ENCODE measurements at regions not wholly inside any gene's neighbourhood (a gene's known extent, or its start where the extent isn't known, plus 50 kb on each side); places are given as distances from the start of the nearest gene placed in this dataset.

DNA sequence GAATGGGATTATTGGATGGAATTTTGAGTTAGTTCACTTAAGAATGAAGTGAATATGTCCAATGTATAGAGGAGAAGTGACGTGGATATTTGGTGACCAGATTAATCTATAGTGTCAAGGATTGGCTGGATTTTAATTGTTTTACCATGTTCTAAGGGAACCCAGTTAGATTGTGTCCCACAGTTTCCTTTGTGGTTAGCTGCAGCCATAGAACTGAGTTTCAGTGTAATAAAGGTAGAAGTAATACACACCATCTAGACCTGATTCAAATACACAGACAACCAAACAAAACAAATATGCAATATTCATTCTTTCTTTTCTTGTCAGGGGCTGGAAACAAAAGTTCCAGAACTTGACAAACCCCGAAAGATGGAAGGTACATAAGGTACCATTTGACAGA, 88.0 kb upstream of the RGS18 start:
- ATAC-seq (no peak), DNase-seq (ENCODE audit: low spot score) (no peak)
- no peak overlapping the region for H3K27ac Mint-ChIP-seq
- peaks cover 6% of the 10 kb centered on the region for H3K9me3 Mint-ChIP-seq
- no peaks in the 10 kb centered on the region for H3K36me3 Mint-ChIP-seq
- no peaks in the 10 kb centered on the region for H3K27me3 Mint-ChIP-seq
- H3K4me3 Mint-ChIP-seq: no peak overlapping the region
- no peaks in the 10 kb centered on the region for H3K4me1 Mint-ChIP-seq (ENCODE audit: low read depth in 2 of 2)

DNA sequence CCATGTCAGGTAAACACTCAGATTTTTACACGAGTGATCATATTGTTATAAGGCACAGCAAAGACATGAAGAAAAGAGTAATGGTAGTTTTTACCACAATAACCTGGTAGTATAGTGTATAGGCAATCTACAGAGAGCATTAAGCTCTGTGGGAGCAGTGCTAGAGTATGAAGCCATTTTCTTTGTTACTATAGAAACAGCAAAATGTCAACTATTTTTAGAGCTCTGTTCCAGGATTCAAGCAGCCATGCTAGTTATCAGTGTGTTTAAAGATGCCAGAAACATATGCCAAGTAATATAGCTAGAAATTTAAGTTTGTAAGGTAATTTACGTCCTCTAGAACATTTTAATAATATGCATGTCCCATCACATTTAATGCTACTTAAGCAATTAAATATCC, 77.6 kb upstream of the RGS18 start:
- H3K27ac Mint-ChIP-seq: no peak overlapping the region
- no peaks in the 10 kb centered on the region for H3K27me3 Mint-ChIP-seq
- ATAC-seq (no peak), DNase-seq (ENCODE audit: low spot score) (no peak)
- H3K36me3 Mint-ChIP-seq: no peaks in the 10 kb centered on the region
- H3K4me3 Mint-ChIP-seq: no peak overlapping the region
- peaks cover 3% of the 10 kb centered on the region for H3K9me3 Mint-ChIP-seq
- H3K4me1 Mint-ChIP-seq (ENCODE audit: low read depth in 2 of 2): no peaks in the 10 kb centered on the region

DNA sequence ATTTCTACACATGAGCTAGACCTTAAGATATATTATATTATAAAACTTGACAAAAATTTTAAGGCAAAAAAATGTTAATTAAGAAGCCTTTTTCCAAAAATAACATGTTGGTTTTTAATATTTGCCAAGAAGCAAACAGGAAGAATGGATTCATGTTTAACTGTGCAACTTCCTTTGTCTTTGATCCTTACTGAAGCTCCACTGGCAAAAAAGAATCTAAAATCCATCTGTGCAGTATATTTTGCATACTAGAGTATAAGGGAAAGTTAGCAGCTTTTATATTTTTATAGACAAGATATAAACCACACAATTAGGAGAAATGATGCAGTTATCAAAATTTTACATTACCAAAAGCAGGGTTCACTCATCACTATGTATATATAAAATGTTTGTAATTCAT, 76.9 kb upstream of the RGS18 start:
- no peaks in the 10 kb centered on the region for H3K27me3 Mint-ChIP-seq
- H3K4me3 Mint-ChIP-seq: no peak overlapping the region
- H3K4me1 Mint-ChIP-seq (ENCODE audit: low read depth in 2 of 2): no peaks in the 10 kb centered on the region
- peaks cover 3% of the 10 kb centered on the region for H3K9me3 Mint-ChIP-seq
- DNase-seq (ENCODE audit: low spot score) (no peak), ATAC-seq (no peak)
- H3K27ac Mint-ChIP-seq: no peak overlapping the region
- H3K36me3 Mint-ChIP-seq: no peaks in the 10 kb centered on the region

DNA sequence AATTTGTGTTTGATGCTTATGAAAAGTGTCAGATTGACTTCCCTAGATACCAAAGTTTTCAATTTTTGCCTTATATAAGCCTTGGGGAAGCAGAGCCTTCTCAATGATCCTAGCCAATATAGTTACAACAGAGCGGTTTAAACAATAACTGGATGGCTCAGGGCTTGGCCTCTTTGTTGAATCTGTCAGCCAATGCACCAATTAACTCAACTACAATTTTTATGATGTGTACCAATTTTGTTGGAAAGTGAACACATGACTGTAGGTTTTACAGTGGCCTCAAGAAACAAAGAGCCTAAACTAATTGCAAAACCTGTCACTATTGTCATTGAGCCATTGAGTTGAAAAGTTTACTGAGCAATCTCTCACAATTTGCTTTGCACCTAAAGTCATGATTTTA, 71.6 kb upstream of the RGS18 start:
- ATAC-seq: no peak
- Mint-ChIP-seq H3K4me3 (no peak overlapping the region), H3K27me3 (no peaks in the 10 kb centered on the region), H3K9me3 (peaks cover 6% of the 10 kb centered on the region), H3K27ac (no peak overlapping the region), H3K4me1 (ENCODE audit: low read depth in 2 of 2) (no peaks in the 10 kb centered on the region), H3K36me3 (no peaks in the 10 kb centered on the region)
- no peak for DNase-seq (ENCODE audit: low spot score)

DNA sequence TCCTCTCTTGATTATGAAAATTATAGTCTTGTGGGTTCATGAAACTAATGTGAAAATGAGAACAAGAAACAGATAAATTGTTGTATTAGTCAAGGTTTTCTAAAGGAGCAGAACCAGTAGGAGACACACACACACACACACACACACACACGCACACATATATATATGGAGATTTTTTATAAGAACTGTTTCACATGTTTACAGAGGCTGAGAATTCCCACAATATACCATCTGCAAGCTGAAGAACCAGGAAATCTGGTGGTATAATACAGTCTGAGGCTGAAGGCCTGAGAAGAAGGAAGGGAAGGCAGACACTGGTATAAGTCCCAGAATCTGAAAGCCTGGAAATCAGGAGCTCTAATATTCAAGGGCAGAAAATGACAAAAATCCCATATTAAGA, 70.9 kb upstream of the RGS18 start:
- Mint-ChIP-seq H3K27ac (no peak overlapping the region), H3K4me1 (ENCODE audit: low read depth in 2 of 2) (no peaks in the 10 kb centered on the region)

DNA sequence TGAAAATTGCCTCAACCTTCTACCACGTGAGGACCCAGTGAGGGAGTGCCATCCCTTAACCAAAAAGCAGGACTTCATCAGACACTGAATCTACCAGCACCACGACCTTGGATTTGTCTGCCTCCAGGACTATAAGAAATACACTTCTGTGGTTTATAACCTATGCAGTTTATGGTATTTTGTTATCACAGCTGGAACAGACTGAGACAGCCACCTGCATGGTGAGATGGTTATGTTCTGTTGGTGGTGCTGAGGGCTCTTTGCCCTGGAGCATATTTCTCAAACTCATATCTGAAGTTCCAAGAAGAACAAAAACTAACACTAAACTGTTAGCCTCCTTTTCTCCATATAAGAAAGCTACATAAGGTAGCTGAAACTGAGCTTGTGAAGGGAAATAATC, 69.8 kb upstream of the RGS18 start:
- Mint-ChIP-seq H3K27me3 (no peaks in the 10 kb centered on the region), H3K27ac (no peak overlapping the region), H3K4me3 (no peak overlapping the region), H3K9me3 (peaks cover 6% of the 10 kb centered on the region), H3K4me1 (ENCODE audit: low read depth in 2 of 2) (no peaks in the 10 kb centered on the region), H3K36me3 (no peaks in the 10 kb centered on the region)
- DNase-seq (ENCODE audit: low spot score) (no peak), ATAC-seq (no peak)

More for the DNA sequence above, 70.9 kb upstream of the RGS18 start:
- ATAC-seq: no peak
- peaks cover 6% of the 10 kb centered on the region for H3K9me3 Mint-ChIP-seq
- no peak overlapping the region for H3K4me3 Mint-ChIP-seq
- H3K27me3 Mint-ChIP-seq: no peaks in the 10 kb centered on the region
- no peaks in the 10 kb centered on the region for H3K36me3 Mint-ChIP-seq
- no peak for DNase-seq (ENCODE audit: low spot score)

DNA sequence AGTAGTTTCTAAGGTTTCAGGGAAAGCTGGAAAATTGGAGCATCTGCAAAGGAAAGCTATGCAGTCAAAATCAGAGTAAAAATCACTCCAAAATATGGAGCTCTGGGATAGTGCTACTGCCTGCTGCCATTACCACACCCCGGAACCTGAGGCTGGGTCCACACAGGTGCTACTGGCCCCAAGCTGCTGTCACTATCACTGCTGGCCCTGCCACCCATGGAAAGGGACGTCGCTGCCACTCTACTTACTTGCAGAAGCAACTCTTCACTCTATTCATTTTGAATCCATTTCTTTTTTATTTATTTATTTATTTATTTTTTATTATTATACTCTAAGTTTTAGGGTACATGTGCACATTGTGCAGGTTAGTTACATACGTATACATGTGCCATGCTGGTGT, 60.3 kb upstream of the RGS18 start:
- Mint-ChIP-seq H3K27me3 (no peaks in the 10 kb centered on the region), H3K4me3 (no peak overlapping the region), H3K27ac (no peak overlapping the region), H3K9me3 (peaks cover 9% of the 10 kb centered on the region), H3K36me3 (peaks cover 6% of the 10 kb centered on the region), H3K4me1 (ENCODE audit: low read depth in 2 of 2) (no peaks in the 10 kb centered on the region)
- ATAC-seq: no peak
- DNase-seq (ENCODE audit: low spot score): no peak

DNA sequence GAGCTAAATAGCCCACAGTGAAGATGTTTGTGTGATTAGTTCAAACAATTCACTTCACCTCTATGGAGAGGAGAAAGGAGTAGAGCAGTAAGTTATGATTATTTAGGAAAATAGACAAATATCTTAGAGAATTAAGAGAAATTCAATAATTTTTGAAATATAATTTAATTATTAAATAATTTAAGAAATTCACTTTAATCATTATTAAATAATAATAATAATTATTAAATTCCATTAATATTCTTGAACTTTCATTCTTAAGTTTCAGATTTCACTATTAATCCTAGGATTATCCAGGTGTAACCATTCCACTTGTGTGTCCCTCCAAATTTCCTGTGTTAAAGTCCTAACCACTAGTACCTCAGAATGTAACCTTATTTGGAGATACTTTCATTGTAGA, 58.9 kb upstream of the RGS18 start:
- DNase-seq (ENCODE audit: low spot score) (no peak), ATAC-seq (no peak)
- Mint-ChIP-seq H3K27ac (no peak overlapping the region), H3K36me3 (peaks cover 6% of the 10 kb centered on the region), H3K4me1 (ENCODE audit: low read depth in 2 of 2) (no peaks in the 10 kb centered on the region), H3K9me3 (peaks cover 9% of the 10 kb centered on the region), H3K27me3 (no peaks in the 10 kb centered on the region), H3K4me3 (no peak overlapping the region)

DNA sequence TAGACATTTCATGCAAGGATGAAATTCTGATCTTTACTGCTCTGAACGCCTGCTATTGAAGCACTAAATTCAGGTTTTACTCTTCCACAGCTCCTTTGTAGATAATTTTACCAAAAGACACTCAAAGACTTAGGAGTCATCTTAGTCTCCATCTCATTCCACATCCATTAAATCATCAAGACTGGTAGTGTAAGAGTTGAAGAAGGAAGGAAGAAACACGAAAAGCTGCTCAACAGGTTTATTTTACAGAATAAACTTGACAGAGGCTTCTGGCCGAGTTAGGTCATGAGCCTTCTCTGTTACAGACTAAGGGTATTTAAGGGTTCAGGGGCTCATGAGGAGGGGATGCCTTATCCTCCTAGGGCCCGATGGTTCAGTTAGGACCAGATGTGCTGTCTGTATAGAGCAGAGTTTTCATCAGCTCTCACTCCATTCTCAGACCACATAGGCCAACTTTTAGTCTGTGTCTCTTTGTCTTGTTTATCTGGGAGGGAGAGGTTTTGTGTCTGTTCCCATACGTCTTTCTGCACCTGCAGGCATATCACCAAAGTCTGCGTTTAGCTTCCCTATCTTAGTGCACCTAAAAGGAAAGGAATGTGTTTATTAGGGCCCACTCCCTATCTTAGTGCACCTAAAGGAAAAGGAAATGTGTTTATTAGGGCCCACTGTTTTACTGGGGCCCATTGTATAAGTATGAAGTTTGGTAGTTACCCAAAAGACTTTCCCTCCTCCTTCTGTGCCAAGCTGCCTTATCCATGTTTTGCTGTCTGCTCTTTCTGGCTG, 57.4 kb upstream of the RGS18 start:
- no peaks in the 10 kb centered on the region for H3K36me3 Mint-ChIP-seq
- no peak for DNase-seq (ENCODE audit: low spot score)
- no peak overlapping the region for H3K27ac Mint-ChIP-seq
- no peaks in the 10 kb centered on the region for H3K27me3 Mint-ChIP-seq
- H3K4me3 Mint-ChIP-seq: no peak overlapping the region
- no peak for ATAC-seq
- H3K4me1 Mint-ChIP-seq (ENCODE audit: low read depth in 2 of 2): no peaks in the 10 kb centered on the region
- peaks cover 3% of the 10 kb centered on the region for H3K9me3 Mint-ChIP-seq

DNA sequence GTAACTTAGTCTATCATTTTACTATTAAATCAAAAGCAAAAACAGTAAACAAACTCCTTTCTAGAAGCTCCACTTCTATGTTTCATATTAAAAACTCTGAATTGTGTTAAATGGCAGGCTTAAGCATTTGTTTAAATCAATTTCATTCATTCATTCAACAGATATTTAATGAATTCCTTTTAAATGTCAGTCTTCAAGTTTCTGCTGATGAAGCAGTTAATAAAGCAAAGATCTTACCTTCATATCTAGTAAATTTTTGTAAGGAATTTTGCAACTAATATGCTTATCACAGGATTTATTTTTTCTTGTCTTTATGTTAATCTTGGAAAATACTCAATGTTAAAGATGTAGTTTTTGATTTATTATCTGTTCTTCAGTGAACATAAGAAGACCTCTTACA, 54.1 kb upstream of the RGS18 start:
- Mint-ChIP-seq H3K36me3 (no peaks in the 10 kb centered on the region), H3K9me3 (peaks cover 3% of the 10 kb centered on the region), H3K4me3 (no peak overlapping the region), H3K27me3 (no peaks in the 10 kb centered on the region), H3K4me1 (ENCODE audit: low read depth in 2 of 2) (no peaks in the 10 kb centered on the region), H3K27ac (no peak overlapping the region)
- DNase-seq (ENCODE audit: low spot score): no peak
- ATAC-seq: no peak

DNA sequence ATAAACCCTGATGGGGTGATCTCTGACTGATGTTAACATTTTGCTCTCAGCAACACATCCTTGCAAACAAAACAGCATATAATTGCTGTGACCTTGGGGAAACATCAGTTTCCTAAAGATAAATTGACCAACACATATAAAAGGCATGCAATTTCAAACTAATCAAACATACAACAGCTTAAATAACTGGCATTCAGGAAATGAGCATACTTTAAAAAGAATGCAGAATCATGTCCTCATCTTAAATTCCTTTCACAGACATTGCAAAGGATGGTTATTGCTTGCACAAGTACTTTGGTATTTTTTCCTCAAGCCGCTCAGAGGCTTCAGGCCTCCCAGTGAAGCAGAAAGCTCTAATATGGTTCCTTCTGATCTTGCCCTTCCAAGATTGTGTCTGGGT, 53.4 kb upstream of the RGS18 start:
- H3K27ac Mint-ChIP-seq: no peak overlapping the region
- DNase-seq (ENCODE audit: low spot score): no peak
- no peak overlapping the region for H3K4me3 Mint-ChIP-seq
- no peak for ATAC-seq
- no peaks in the 10 kb centered on the region for H3K27me3 Mint-ChIP-seq
- no peaks in the 10 kb centered on the region for H3K4me1 Mint-ChIP-seq (ENCODE audit: low read depth in 2 of 2)
- H3K9me3 Mint-ChIP-seq: peaks cover 3% of the 10 kb centered on the region
- no peaks in the 10 kb centered on the region for H3K36me3 Mint-ChIP-seq

DNA sequence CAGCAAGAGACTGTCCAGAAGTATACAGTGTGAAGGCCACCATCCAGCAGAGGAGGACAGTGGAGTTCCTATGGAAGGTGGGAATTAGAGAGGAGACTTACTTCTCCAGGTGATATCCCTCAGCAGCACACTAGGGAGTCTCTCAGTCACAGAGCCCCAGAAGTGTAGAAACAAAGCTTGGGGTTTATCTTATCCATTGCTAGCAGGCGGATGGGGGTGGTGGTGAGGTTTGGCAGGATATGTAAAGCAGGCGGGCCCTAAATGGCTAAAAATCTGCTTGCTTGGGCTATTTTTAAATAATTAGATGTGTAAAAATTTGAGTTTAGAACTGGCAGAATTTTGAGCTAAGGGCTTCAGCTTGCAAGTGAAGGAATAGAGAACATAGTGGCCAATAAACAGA, 50.1 kb upstream of the RGS18 start:
- no peaks in the 10 kb centered on the region for H3K4me1 Mint-ChIP-seq (ENCODE audit: low read depth in 2 of 2)
- H3K27me3 Mint-ChIP-seq: no peaks in the 10 kb centered on the region
- no peak overlapping the region for H3K4me3 Mint-ChIP-seq
- no peaks in the 10 kb centered on the region for H3K36me3 Mint-ChIP-seq
- no peak for DNase-seq (ENCODE audit: low spot score)
- H3K9me3 Mint-ChIP-seq: peaks cover 6% of the 10 kb centered on the region
- no peak for ATAC-seq
- no peak overlapping the region for H3K27ac Mint-ChIP-seq

Data from natural killer cell treated with Interleukin-12 subunit alpha and Interleukin-12 subunit beta and Interleukin-15 and Interleukin-18, amount 100 ng/mL, for 72 hours (primary cell).